PC-9 (cell line): ENCODE measurements at regions not wholly inside any gene's neighbourhood (a gene's known extent, or its start where the extent isn't known, plus 50 kb on each side); places are given as distances from the start of the nearest gene placed in this dataset.

ENCODE experiments used
- EZH2 ChIP-seq: fragments of 200-600 bp; sonication (generic); IDR thresholded peaks from 2 replicates; pipeline ENCODE4 v1.8.0; 2017; ENCODE audit warnings: antibody characterized with exemption, low read depth
- TF ChIP-seq, protein P1 (sequence below): fragments of 200-600 bp; sonication (generic); conservative IDR thresholded peaks from 2 replicates; pipeline ENCODE4 v1.6.1; 2017; ENCODE audit warnings: mixed run types, antibody characterized with exemption, mild to moderate bottlenecking, moderate library complexity

DNA sequence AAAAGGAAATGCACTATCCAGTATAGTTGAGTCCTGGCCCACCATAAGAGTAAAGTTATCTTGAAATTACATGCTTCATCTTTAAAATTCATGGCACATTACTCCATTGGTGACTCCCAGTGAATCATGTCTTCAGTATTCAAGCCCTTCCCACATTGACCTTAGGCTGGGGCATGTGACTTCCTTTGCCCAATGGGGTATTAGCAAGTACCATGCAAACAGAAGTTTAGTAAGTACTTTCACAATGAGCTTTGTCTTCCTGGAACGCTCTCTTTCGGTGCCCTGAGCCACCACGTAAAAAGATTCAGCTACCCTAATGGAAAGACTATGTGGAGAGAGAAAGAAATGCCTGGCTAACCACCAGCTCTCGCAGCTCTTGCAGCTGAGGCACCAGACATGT lies 235.4 kb downstream of the HNRNPD start:
- TF ChIP-seq, protein P1, sequence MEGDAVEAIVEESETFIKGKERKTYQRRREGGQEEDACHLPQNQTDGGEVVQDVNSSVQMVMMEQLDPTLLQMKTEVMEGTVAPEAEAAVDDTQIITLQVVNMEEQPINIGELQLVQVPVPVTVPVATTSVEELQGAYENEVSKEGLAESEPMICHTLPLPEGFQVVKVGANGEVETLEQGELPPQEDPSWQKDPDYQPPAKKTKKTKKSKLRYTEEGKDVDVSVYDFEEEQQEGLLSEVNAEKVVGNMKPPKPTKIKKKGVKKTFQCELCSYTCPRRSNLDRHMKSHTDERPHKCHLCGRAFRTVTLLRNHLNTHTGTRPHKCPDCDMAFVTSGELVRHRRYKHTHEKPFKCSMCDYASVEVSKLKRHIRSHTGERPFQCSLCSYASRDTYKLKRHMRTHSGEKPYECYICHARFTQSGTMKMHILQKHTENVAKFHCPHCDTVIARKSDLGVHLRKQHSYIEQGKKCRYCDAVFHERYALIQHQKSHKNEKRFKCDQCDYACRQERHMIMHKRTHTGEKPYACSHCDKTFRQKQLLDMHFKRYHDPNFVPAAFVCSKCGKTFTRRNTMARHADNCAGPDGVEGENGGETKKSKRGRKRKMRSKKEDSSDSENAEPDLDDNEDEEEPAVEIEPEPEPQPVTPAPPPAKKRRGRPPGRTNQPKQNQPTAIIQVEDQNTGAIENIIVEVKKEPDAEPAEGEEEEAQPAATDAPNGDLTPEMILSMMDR: no peak
- TF ChIP-seq EZH2: no peak
